AG10803 (cell line): ENCODE measurements at regions not wholly inside any gene's neighbourhood (a gene's known extent, or its start where the extent isn't known, plus 50 kb on each side); places are given as distances from the start of the nearest gene placed in this dataset.
"Not testable (repeated sequence)": the region's sequence is repeated elsewhere in the genome, so short reads cannot be mapped to it uniquely, and the experiment has no call there.

Experiments
- DNase-seq: peaks from one replicate; pipeline ENCODE4 v3.0.0; 2010; ENCODE audit warnings: low read depth
- H3K4me3 ChIP-seq: 2 replicates; pipeline ENCODE4 v1.5.1; 2011; ENCODE audit warnings: mild to moderate bottlenecking, low read length, control low read depth
- CTCF ChIP-seq: conservative IDR thresholded peaks from 2 replicates; pipeline ENCODE4 v1.5.1; 2011; ENCODE audit warnings: mild to moderate bottlenecking, low read length, control low read depth, inconsistent platforms

- no peak for TF ChIP-seq CTCF
- H3K4me3 ChIP-seq: no peak overlapping the region
- no peak for DNase-seq
These were observed 248.1 kb downstream of the USP46 start for GRCh38 chr4:52410971-52411370.

GRCh38 chr4:52420330-52420729, 238.8 kb downstream of the USP46 start:
- no peak overlapping the region for H3K4me3 ChIP-seq
- TF ChIP-seq CTCF: no peak
- no peak for DNase-seq

- peak; percentile 43 for DNase-seq
- no peak overlapping the region for H3K4me3 ChIP-seq
- no peak for TF ChIP-seq CTCF
These were observed 237.3 kb downstream of the USP46 start for GRCh38 chr4:52421811-52422213.

- no peak for DNase-seq
- TF ChIP-seq CTCF: no peak
- H3K4me3 ChIP-seq: no peak overlapping the region
These were observed 235.1 kb downstream of the USP46 start for GRCh38 chr4:52423967-52424366.

GRCh38 chr4:52425751-52426326, 233.3 kb downstream of the USP46 start:
- no peak overlapping the region for H3K4me3 ChIP-seq
- DNase-seq: no peak
- no peak for TF ChIP-seq CTCF

- DNase-seq: no peak
- no peak overlapping the region for H3K4me3 ChIP-seq
- no peak for TF ChIP-seq CTCF
These were observed 227.7 kb downstream of the USP46 start for GRCh38 chr4:52431410-52431809.

- no peak for TF ChIP-seq CTCF
- no peak overlapping the region for H3K4me3 ChIP-seq
- no peak for DNase-seq
These were observed 227.2 kb downstream of the USP46 start for GRCh38 chr4:52431869-52432268.

GRCh38 chr4:52442524-52442923, 216.6 kb downstream of the USP46 start:
- not testable (repeated sequence) for H3K4me3 ChIP-seq, DNase-seq
